ENCODE measurements at regions not wholly inside any gene's neighbourhood (a gene's known extent, or its start where the extent isn't known, plus 50 kb on each side); places are given as distances from the start of the nearest gene placed in this dataset.

DNA sequence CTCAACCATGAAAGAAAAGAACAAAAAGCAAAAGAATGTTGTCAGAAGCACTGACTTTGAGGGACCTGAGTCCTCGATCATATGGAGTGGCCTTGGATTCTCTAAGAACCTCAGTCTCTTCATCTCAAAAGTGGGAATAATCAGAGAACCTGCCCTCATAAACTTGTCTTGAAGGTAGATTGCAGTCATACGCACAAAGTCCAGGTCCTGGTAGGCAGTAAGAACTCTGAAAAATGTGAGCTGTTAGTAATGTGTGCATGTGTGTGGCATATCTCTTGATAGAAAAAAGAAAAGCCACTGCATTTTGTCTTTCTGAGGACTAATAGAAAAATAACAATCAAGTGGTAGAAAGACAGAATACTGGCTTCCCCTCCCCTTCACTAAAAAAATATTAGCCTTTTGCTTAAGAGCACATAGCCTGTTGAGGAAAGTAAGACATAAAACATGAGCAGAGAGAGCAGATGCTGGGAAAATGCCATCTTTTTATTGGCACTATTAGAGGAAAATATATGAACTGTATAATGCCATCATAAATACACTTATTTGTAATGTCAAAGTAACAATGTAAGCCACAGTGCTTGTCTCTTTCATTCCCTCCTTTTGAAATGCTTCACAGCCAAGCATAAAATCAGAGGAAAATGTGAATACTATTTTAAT is 205.1 kb upstream of the TBX3 start:
- H3K27ac ChIP-seq (ENCODE audit: low read depth in 1 of 2, low read length in 2 of 2) = no peak overlapping the region
- no peak overlapping the region for H3K4me3 Mint-ChIP-seq
- H3K79me2 ChIP-seq (ENCODE audit: insufficient read depth, low read length) = no peaks in the 10 kb centered on the region
- TF ChIP-seq, protein P1, sequence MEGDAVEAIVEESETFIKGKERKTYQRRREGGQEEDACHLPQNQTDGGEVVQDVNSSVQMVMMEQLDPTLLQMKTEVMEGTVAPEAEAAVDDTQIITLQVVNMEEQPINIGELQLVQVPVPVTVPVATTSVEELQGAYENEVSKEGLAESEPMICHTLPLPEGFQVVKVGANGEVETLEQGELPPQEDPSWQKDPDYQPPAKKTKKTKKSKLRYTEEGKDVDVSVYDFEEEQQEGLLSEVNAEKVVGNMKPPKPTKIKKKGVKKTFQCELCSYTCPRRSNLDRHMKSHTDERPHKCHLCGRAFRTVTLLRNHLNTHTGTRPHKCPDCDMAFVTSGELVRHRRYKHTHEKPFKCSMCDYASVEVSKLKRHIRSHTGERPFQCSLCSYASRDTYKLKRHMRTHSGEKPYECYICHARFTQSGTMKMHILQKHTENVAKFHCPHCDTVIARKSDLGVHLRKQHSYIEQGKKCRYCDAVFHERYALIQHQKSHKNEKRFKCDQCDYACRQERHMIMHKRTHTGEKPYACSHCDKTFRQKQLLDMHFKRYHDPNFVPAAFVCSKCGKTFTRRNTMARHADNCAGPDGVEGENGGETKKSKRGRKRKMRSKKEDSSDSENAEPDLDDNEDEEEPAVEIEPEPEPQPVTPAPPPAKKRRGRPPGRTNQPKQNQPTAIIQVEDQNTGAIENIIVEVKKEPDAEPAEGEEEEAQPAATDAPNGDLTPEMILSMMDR (IDR thresholded peaks at IDR 0.05) = no peak
- no peak overlapping the region for H3K27ac Mint-ChIP-seq
- intact Hi-C loops (cut with micrococcal nuclease) = no loop called here
- no peak for DNase-seq
- no peak overlapping the region for H3K4me3 ChIP-seq (replicated peaks in 1 of 3; ENCODE audit: low read depth in 2 of 3, low read length in 3 of 3)
- H3K4me2 ChIP-seq (replicated peaks; ENCODE audit: extremely low read depth, low read length, poor library complexity, severe bottlenecking) = no peak overlapping the region
- H3K9me3 Mint-ChIP-seq = peaks cover 0 to 7% (median 0%) of the 10 kb centered on the region in 7 donors
- no peak overlapping the region for H2AFZ ChIP-seq (ENCODE audit: insufficient read depth, low read depth, low read length, poor library complexity, severe bottlenecking)
- no peaks in the 10 kb centered on the region for H4K20me1 ChIP-seq (ENCODE audit: insufficient read depth, low read length)
- peaks cover 0 to 3% of the 10 kb centered on the region in 2 donors for H3K27me3 ChIP-seq (ENCODE audit: control insufficient read depth in 2 of 2, insufficient read depth in 2 of 2, low read length in 2 of 2)
- H3K9ac ChIP-seq (ENCODE audit: insufficient read depth, low read length, poor library complexity, severe bottlenecking) = no peak overlapping the region
- H3K36me3 Mint-ChIP-seq = no peaks in the 10 kb centered on the region
- 80% methylated on average over 1 of the region's 2 CpGs for WGBS (ENCODE audit: insufficient coverage)
- no peaks in the 10 kb centered on the region for H3K4me1 Mint-ChIP-seq
- peaks cover 0 to 9% (median 3%) of the 10 kb centered on the region in 3 donors for H3K27me3 Mint-ChIP-seq (ENCODE audit: low read depth in 3 of 3)
- H3K4me1 ChIP-seq (ENCODE audit: control insufficient read depth in 1 of 2, insufficient read depth in 2 of 2, low read length in 2 of 2) = no peaks in the 10 kb centered on the region
- H3K9me3 ChIP-seq (replicated peaks in 1 of 2; ENCODE audit: control insufficient read depth in 1 of 2, insufficient read depth in 1 of 2, low read length in 2 of 2) = no peaks in the 10 kb centered on the region
- no peaks in the 10 kb centered on the region for H3K36me3 ChIP-seq (replicated peaks in 1 of 2; ENCODE audit: control insufficient read depth in 1 of 2, insufficient read depth in 2 of 2, low read length in 2 of 2)

DNA sequence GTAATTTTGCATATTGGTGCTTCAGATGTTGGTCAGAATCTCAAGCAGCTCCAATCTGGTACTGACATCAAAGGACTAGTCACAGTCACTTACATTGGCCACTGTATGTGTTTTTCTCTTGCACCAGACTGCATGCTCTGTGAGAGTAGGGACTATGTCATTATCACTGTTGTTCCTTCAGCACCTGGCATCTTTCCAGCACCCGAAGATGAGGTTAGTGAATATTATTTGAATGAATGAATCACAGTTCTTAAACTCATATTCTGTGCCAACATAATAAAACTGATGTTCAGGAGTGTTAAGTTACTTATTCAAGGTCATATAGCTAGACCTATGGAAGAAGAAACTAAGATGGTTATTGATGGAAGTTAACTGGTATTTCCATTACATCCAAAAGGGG is 204.5 kb upstream of the TBX3 start:
- Mint-ChIP-seq H3K36me3 (no peaks in the 10 kb centered on the region), H3K27me3 (ENCODE audit: low read depth in 3 of 3) (peaks cover 0 to 9% (median 3%) of the 10 kb centered on the region in 3 donors), H3K9me3 (peaks cover 0 to 3% (median 0%) of the 10 kb centered on the region in 7 donors), H3K4me3 (no peak overlapping the region), H3K4me1 (no peaks in the 10 kb centered on the region), H3K27ac (no peak overlapping the region)
- peaks cover 0 to 3% of the 10 kb centered on the region in 2 donors for H3K27me3 ChIP-seq (ENCODE audit: control insufficient read depth in 2 of 2, insufficient read depth in 2 of 2, low read length in 2 of 2)
- DNase-seq = no peak
- no CpG with 5 or more reads among the region's 1 CpG for WGBS (ENCODE audit: insufficient coverage)
- no peak overlapping the region for H3K4me3 ChIP-seq (replicated peaks in 1 of 3; ENCODE audit: low read depth in 2 of 3, low read length in 3 of 3)
- no peak overlapping the region for H3K9ac ChIP-seq (ENCODE audit: insufficient read depth, low read length, poor library complexity, severe bottlenecking)
- H3K4me1 ChIP-seq (ENCODE audit: control insufficient read depth in 1 of 2, insufficient read depth in 2 of 2, low read length in 2 of 2) = no peaks in the 10 kb centered on the region
- no peaks in the 10 kb centered on the region for H4K20me1 ChIP-seq (ENCODE audit: insufficient read depth, low read length)
- no peaks in the 10 kb centered on the region for H3K79me2 ChIP-seq (ENCODE audit: insufficient read depth, low read length)
- no peak overlapping the region for H3K4me2 ChIP-seq (replicated peaks; ENCODE audit: extremely low read depth, low read length, poor library complexity, severe bottlenecking)
- no peak overlapping the region for H3K27ac ChIP-seq (ENCODE audit: low read depth in 1 of 2, low read length in 2 of 2)
- H2AFZ ChIP-seq (ENCODE audit: insufficient read depth, low read depth, low read length, poor library complexity, severe bottlenecking) = no peak overlapping the region
- H3K36me3 ChIP-seq (replicated peaks in 1 of 2; ENCODE audit: control insufficient read depth in 1 of 2, insufficient read depth in 2 of 2, low read length in 2 of 2) = no peaks in the 10 kb centered on the region
- TF ChIP-seq, protein P1 (IDR thresholded peaks at IDR 0.05) = no peak
- no peaks in the 10 kb centered on the region for H3K9me3 ChIP-seq (replicated peaks in 1 of 2; ENCODE audit: control insufficient read depth in 1 of 2, insufficient read depth in 1 of 2, low read length in 2 of 2)
- intact Hi-C loops (cut with micrococcal nuclease) = no loop called here
